Jurkat, Clone E6-1 (cell line): ENCODE measurements at regions not wholly inside any gene's neighbourhood (a gene's known extent, or its start where the extent isn't known, plus 50 kb on each side); places are given as distances from the start of the nearest gene placed in this dataset.
A peak's percentile ranks its signal among the peaks of the same experiment; 100 is the strongest.

ENCODE experiments used
- DNase-seq: peaks from one replicate; pipeline ENCODE4 v3.0.0-alpha.2; 2011; ENCODE audit warnings: low read depth, low spot score
- H3K4me3 ChIP-seq: 2 replicates; pipeline ENCODE4 v1.5.1; 2011; ENCODE audit warnings: mild to moderate bottlenecking, low read length, control low read depth, moderate library complexity

- no peak overlapping the region for H3K4me3 ChIP-seq
- DNase-seq = no peak
Observed at GRCh38 chr15:93196135-93196670, 107.2 kb upstream of the RGMA start.

GRCh38 chr15:93195109-93195508, 106.1 kb upstream of the RGMA start:
- DNase-seq = no peak
- no peak overlapping the region for H3K4me3 ChIP-seq

GRCh38 chr15:93190238-93190637, 101.2 kb upstream of the RGMA start:
- DNase-seq = no peak
- H3K4me3 ChIP-seq = no peak overlapping the region

- no peak for DNase-seq
- no peak overlapping the region for H3K4me3 ChIP-seq
Observed at GRCh38 chr15:93189561-93189960, 100.5 kb upstream of the RGMA start.

- DNase-seq = no peak
- no peak overlapping the region for H3K4me3 ChIP-seq
Observed at GRCh38 chr15:93188236-93188635, 99.2 kb upstream of the RGMA start.

GRCh38 chr15:93185796-93186195, 96.8 kb upstream of the RGMA start:
- no peak for DNase-seq

GRCh38 chr15:93182703-93183205, 93.7 kb upstream of the RGMA start:
- no peak for DNase-seq
- no peak overlapping the region for H3K4me3 ChIP-seq

More at GRCh38 chr15:93185796-93186195, 96.8 kb upstream of the RGMA start:
- no peak overlapping the region for H3K4me3 ChIP-seq

GRCh38 chr15:93180656-93181055, 91.6 kb upstream of the RGMA start:
- H3K4me3 ChIP-seq = no peak overlapping the region
- DNase-seq = no peak

- no peak overlapping the region for H3K4me3 ChIP-seq
- no peak for DNase-seq
Observed at GRCh38 chr15:93180128-93180527, 91.1 kb upstream of the RGMA start.

- no peak overlapping the region for H3K4me3 ChIP-seq
- DNase-seq = no peak
Observed at GRCh38 chr15:93179700-93180102, 90.7 kb upstream of the RGMA start.

- DNase-seq = no peak
- no peak overlapping the region for H3K4me3 ChIP-seq
Observed at GRCh38 chr15:93179072-93179471, 90.1 kb upstream of the RGMA start.

GRCh38 chr15:93178371-93178770, 89.4 kb upstream of the RGMA start:
- H3K4me3 ChIP-seq = no peak overlapping the region

GRCh38 chr15:93176065-93176464, 87.1 kb upstream of the RGMA start:
- H3K4me3 ChIP-seq = no peak overlapping the region
- no peak for DNase-seq

More at GRCh38 chr15:93178371-93178770, 89.4 kb upstream of the RGMA start:
- no peak for DNase-seq

- H3K4me3 ChIP-seq = no peak overlapping the region
- no peak for DNase-seq
Observed at GRCh38 chr15:93174836-93175235, 85.8 kb upstream of the RGMA start.

- no peak overlapping the region for H3K4me3 ChIP-seq
- no peak for DNase-seq
Observed at GRCh38 chr15:93173369-93173768, 84.4 kb upstream of the RGMA start.

GRCh38 chr15:93171476-93171875, 82.5 kb upstream of the RGMA start:
- DNase-seq = no peak
- H3K4me3 ChIP-seq = no peak overlapping the region

GRCh38 chr15:93170329-93170728, 81.3 kb upstream of the RGMA start:
- no peak overlapping the region for H3K4me3 ChIP-seq
- no peak for DNase-seq

- no peak for DNase-seq
- H3K4me3 ChIP-seq = no peak overlapping the region
Observed at GRCh38 chr15:93168910-93169309, 79.9 kb upstream of the RGMA start.

- no peak overlapping the region for H3K4me3 ChIP-seq
- DNase-seq = no peak
Observed at GRCh38 chr15:93167291-93167690, 78.3 kb upstream of the RGMA start.

- H3K4me3 ChIP-seq = no peak overlapping the region
- DNase-seq = peak; percentile 42
Observed at GRCh38 chr15:93166675-93167074, 77.7 kb upstream of the RGMA start.

GRCh38 chr15:93165734-93166470, 76.9 kb upstream of the RGMA start:
- DNase-seq = no peak

More at GRCh38 chr15:93165734-93166470, 76.9 kb upstream of the RGMA start:
- no peak overlapping the region for H3K4me3 ChIP-seq
